Mesenchymal stem cell (in vitro differentiated cells and primary cell): ENCODE measurements at regions not wholly inside any gene's neighbourhood (a gene's known extent, or its start where the extent isn't known, plus 50 kb on each side); places are given as distances from the start of the nearest gene placed in this dataset.

Experiments used
- DNase-seq: peaks from one replicate; pipeline ENCODE4 v3.0.0-alpha.2; 2013
- H2AFZ ChIP-seq: one replicate; pipeline ENCODE4 v1.6.1; 2013; ENCODE audit warnings: low read depth, mild to moderate bottlenecking, control low read depth, inconsistent platforms, low read length, moderate library complexity
- H2AK5ac ChIP-seq: 2 replicates; pipeline ENCODE4 v1.6.1; 2013; ENCODE audit warnings: low read length, moderate library complexity, mild to moderate bottlenecking, inconsistent platforms; ENCODE audit not compliant: severe bottlenecking
- H2BK120ac ChIP-seq: one replicate; pipeline ENCODE4 v1.6.1; 2013; ENCODE audit warnings: low read depth, mild to moderate bottlenecking, inconsistent platforms, low read length, moderate library complexity
- H2BK12ac ChIP-seq, 2 experiments: one replicate each; pipeline ENCODE4 v1.6.1; 2013; ENCODE audit warnings: inconsistent platforms in 2 of 2, low read length in 2 of 2, mild to moderate bottlenecking in 2 of 2, moderate library complexity in 2 of 2, control low read depth in 1 of 2
- H2BK15ac ChIP-seq: one replicate; pipeline ENCODE4 v1.6.1; 2013; ENCODE audit warnings: mild to moderate bottlenecking, low read depth, inconsistent platforms; ENCODE audit not compliant: poor library complexity, severe bottlenecking
- H2BK5ac ChIP-seq: 2 replicates; pipeline ENCODE4 v1.6.1; 2013; ENCODE audit warnings: low read depth, mild to moderate bottlenecking, low read length, control low read depth, inconsistent platforms; ENCODE audit not compliant: poor library complexity, severe bottlenecking
- H3K14ac ChIP-seq, 2 experiments: one replicate each; pipeline ENCODE4 v1.6.1; 2013; ENCODE audit warnings: inconsistent platforms in 2 of 2, low read length in 2 of 2, control low read depth in 1 of 2, mild to moderate bottlenecking in 1 of 2, moderate library complexity in 1 of 2
- H3K18ac ChIP-seq, 2 experiments: one replicate each; pipeline ENCODE4 v1.6.1; 2013; ENCODE audit warnings: inconsistent platforms in 2 of 2, low read length in 2 of 2, control low read depth in 1 of 2, low read depth in 1 of 2, mild to moderate bottlenecking in 1 of 2
- H3K23ac ChIP-seq, 2 experiments: one replicate each; pipeline ENCODE4 v1.6.1; 2013; ENCODE audit warnings: inconsistent platforms in 2 of 2, low read length in 2 of 2, mild to moderate bottlenecking in 2 of 2, moderate library complexity in 2 of 2, control low read depth in 1 of 2
- H3K27ac ChIP-seq: 2 replicates; pipeline ENCODE4 v1.5.1; 2013; ENCODE audit warnings: mild to moderate bottlenecking, moderate library complexity, low read length, control low read depth, inconsistent platforms; ENCODE audit not compliant: poor library complexity, severe bottlenecking
- H3K27me3 ChIP-seq, 2 experiments: 2 replicates each; pipeline versions ENCODE4 v1.6.1 to v1.7.0; 2013; ENCODE audit warnings: low read length in 2 of 2, mild to moderate bottlenecking in 2 of 2, moderate library complexity in 2 of 2, control low read depth in 1 of 2, inconsistent platforms in 1 of 2; ENCODE audit not compliant: control insufficient read depth in 1 of 2, insufficient read depth in 1 of 2
- H3K36me3 ChIP-seq, 2 experiments: 2 replicates each; pipeline versions ENCODE4 v1.6.1 to v1.7.0; 2013; ENCODE audit warnings: low read length in 2 of 2, control low read depth in 1 of 2, inconsistent platforms in 1 of 2, low read depth in 1 of 2, mild to moderate bottlenecking in 1 of 2; ENCODE audit not compliant: insufficient read depth in 2 of 2, control insufficient read depth in 1 of 2
- H3K4ac ChIP-seq, 2 experiments: one replicate each; pipeline ENCODE4 v1.6.1; 2013; ENCODE audit warnings: inconsistent platforms in 2 of 2, low read length in 2 of 2, mild to moderate bottlenecking in 2 of 2, moderate library complexity in 2 of 2, control low read depth in 1 of 2, low read depth in 1 of 2
- H3K4me1 ChIP-seq: 2 replicates; pipeline ENCODE4 v1.6.1; 2013; ENCODE audit warnings: low read depth, low read length, control low read depth; ENCODE audit not compliant: control insufficient read depth, insufficient read depth
- H3K4me2 ChIP-seq: 2 replicates; pipeline ENCODE4 v1.6.1; 2013; ENCODE audit warnings: low read length, mild to moderate bottlenecking, inconsistent platforms; ENCODE audit not compliant: poor library complexity, severe bottlenecking
- H3K4me3 ChIP-seq, 2 experiments: 2 replicates each; pipeline versions ENCODE4 v1.5.1 to v1.7.0; 2013; ENCODE audit warnings: low read length in 2 of 2, mild to moderate bottlenecking in 2 of 2, control low read depth in 1 of 2, low read depth in 1 of 2; ENCODE audit not compliant: insufficient read depth in 1 of 2
- H3K79me1 ChIP-seq: replicated peaks from 2 replicates; pipeline ENCODE4 v1.6.1; 2013; ENCODE audit warnings: mild to moderate bottlenecking, control low read depth, low read length, inconsistent platforms; ENCODE audit not compliant: poor library complexity, severe bottlenecking
- H3K9ac ChIP-seq: 2 replicates; pipeline ENCODE4 v1.7.0; 2013; ENCODE audit warnings: mild to moderate bottlenecking, low read length, moderate library complexity
- H3K9me3 ChIP-seq: 2 replicates; pipeline ENCODE4 v1.7.0; 2013; ENCODE audit warnings: mild to moderate bottlenecking, low read length; ENCODE audit not compliant: control insufficient read depth
- H4K8ac ChIP-seq: one replicate; pipeline ENCODE4 v1.6.1; 2013; ENCODE audit warnings: inconsistent platforms, mild to moderate bottlenecking, low read length, moderate library complexity
- H4K91ac ChIP-seq: one replicate; pipeline ENCODE4 v1.6.1; 2013; ENCODE audit warnings: mild to moderate bottlenecking, low read length, inconsistent platforms
- WGBS: methylation state at CpG from one replicate; pipeline ENCODE4 v1.1.7; 2013; ENCODE audit warnings: mixed read lengths; 5-methylcytosine and 5-hydroxymethylcytosine counted together

DNA sequence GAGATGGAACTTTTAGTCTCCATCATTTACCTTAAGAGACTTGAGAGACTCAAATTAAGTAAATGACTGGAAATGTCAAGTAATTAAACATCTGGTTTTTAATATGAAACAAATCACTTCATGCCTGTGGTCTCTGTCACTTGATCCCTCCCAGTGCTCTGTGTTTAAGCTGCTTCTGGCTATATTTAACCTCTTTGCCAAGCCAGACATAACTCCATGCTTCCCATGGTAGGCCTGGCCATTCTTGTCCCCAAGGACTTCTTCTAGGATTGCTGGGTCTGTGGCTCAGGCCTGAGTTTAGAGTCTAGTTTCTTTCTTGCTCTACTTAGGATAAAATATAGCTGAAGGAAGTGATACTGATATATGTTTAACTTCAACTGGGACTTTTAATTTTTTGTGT is 1013.6 kb downstream of the FLRT2 start:
- Histone ChIP-seq H4K8ac (no peak overlapping the region), H2BK15ac (no peak overlapping the region), H3K4me2 (no peak overlapping the region), H3K18ac (no peak overlapping the region), H3K79me1 (no peaks in the 10 kb centered on the region), H3K36me3 (no peaks in the 10 kb centered on the region), H4K91ac (no peak overlapping the region), H2BK12ac (no peak overlapping the region), H3K4ac (no peak overlapping the region), H3K9ac (no peak overlapping the region), H3K4me3 (no peak overlapping the region), H2BK120ac (no peak overlapping the region), H3K23ac (no peak overlapping the region), H2AK5ac (no peak overlapping the region), H3K27ac (no peak overlapping the region), H3K9me3 (no peaks in the 10 kb centered on the region), H3K27me3 (no peaks in the 10 kb centered on the region), H2AFZ (no peak overlapping the region), H2BK5ac (no peak overlapping the region), H3K4me1 (no peaks in the 10 kb centered on the region), H3K14ac (no peak overlapping the region)
- peak; percentile 4 for DNase-seq

- Histone ChIP-seq H4K91ac (no peak overlapping the region), H3K9me3 (no peaks in the 10 kb centered on the region), H3K4me2 (no peak overlapping the region), H3K4me1 (no peaks in the 10 kb centered on the region), H2AFZ (no peak overlapping the region), H3K79me1 (no peaks in the 10 kb centered on the region), H3K4ac (no peak overlapping the region), H4K8ac (no peak overlapping the region), H2BK12ac (no peak overlapping the region), H2BK5ac (no peak overlapping the region), H3K27me3 (no peaks in the 10 kb centered on the region), H2BK15ac (no peak overlapping the region), H2AK5ac (no peak overlapping the region), H3K18ac (no peak overlapping the region), H3K14ac (no peak overlapping the region), H3K9ac (no peak overlapping the region), H3K27ac (no peak overlapping the region), H3K4me3 (no peak overlapping the region), H2BK120ac (no peak overlapping the region), H3K23ac (no peak overlapping the region), H3K36me3 (no peaks in the 10 kb centered on the region)
- 38% methylated on average over 4 of the region's 4 CpGs for WGBS
- DNase-seq: peak; percentile 72
Observed at GRCh38 chr14:86541972-86542371, 1012.0 kb downstream of the FLRT2 start.

- no peaks in the 10 kb centered on the region for H3K4me1 ChIP-seq
- no peak overlapping the region for H4K91ac ChIP-seq
- no peak overlapping the region for H2BK120ac ChIP-seq
- no peak overlapping the region for H2AFZ ChIP-seq
- no peak for DNase-seq
- no peak overlapping the region for H2BK5ac ChIP-seq
- no peaks in the 10 kb centered on the region for H3K79me1 ChIP-seq
- no peak overlapping the region for H3K27ac ChIP-seq
- H2BK12ac ChIP-seq: no peak overlapping the region
- no peaks in the 10 kb centered on the region for H3K27me3 ChIP-seq
- H3K14ac ChIP-seq: no peak overlapping the region
- no peak overlapping the region for H2BK15ac ChIP-seq
- H3K18ac ChIP-seq: no peak overlapping the region
- no peak overlapping the region for H3K4me3 ChIP-seq
- no peak overlapping the region for H3K4me2 ChIP-seq
- H3K9me3 ChIP-seq: no peaks in the 10 kb centered on the region
- no peak overlapping the region for H3K9ac ChIP-seq
- H3K4ac ChIP-seq: no peak overlapping the region
- H3K36me3 ChIP-seq: no peaks in the 10 kb centered on the region
- no peak overlapping the region for H2AK5ac ChIP-seq
- H4K8ac ChIP-seq: no peak overlapping the region
- 88% methylated on average over 6 of the region's 6 CpGs for WGBS
- H3K23ac ChIP-seq: no peak overlapping the region
Observed at GRCh38 chr14:86540636-86541247, 1010.8 kb downstream of the FLRT2 start.

DNA sequence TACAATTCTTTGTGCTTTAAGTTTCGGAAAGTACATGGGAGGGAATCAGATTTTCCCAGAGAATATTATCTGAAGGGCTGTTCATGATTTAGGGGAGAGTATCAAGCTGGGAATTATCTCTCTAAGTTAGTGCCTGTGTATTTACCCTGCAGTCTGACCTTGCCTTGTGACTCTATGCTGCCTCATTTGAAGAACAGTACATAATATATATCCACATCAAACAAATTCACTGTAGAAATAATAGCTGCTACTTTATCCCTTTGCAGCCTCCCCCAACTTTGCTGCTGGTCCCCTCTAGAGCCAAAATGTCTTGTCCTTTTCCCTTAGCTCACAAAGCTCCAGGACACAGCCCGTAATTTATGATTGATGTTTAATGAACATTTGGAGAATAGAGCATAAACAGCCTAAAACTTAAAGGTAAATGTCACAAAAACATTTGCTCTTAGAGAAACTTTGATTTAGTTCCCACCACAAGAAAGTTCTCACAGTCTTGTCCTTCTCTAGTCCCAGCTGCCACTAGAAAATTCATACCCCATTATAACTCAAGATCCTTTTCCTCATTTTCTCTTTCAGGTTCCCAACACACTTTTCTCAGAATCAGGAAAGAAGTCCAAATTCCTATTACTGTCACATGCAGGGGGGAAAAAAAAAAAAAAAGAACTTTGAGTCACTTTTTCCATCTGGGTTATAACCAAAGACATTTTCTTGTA is 1009.6 kb downstream of the FLRT2 start:
- 94% methylated on average over 1 of the region's 2 CpGs for WGBS
- peak; percentile 6 for DNase-seq
- H2BK120ac ChIP-seq: no peak overlapping the region

More for the DNA sequence above, 1009.6 kb downstream of the FLRT2 start:
- Histone ChIP-seq H4K8ac (no peak overlapping the region), H3K79me1 (no peaks in the 10 kb centered on the region), H3K23ac (no peak overlapping the region), H3K27me3 (no peaks in the 10 kb centered on the region), H3K4me3 (no peak overlapping the region), H3K9me3 (no peaks in the 10 kb centered on the region), H3K4ac (no peak overlapping the region), H3K27ac (no peak overlapping the region), H4K91ac (no peak overlapping the region), H3K9ac (no peak overlapping the region), H2AK5ac (no peak overlapping the region), H3K14ac (no peak overlapping the region), H2BK15ac (no peak overlapping the region), H2BK5ac (no peak overlapping the region), H2BK12ac (no peak overlapping the region), H3K36me3 (no peaks in the 10 kb centered on the region), H3K4me2 (no peak overlapping the region), H3K4me1 (no peaks in the 10 kb centered on the region), H3K18ac (no peak overlapping the region), H2AFZ (no peak overlapping the region)
